ENCODE measurements at regions not wholly inside any gene's neighbourhood (a gene's known extent, or its start where the extent isn't known, plus 50 kb on each side); places are given as distances from the start of the nearest gene placed in this dataset.

- WGBS (ENCODE audit: insufficient coverage) = no CpG with 5 or more reads among the region's 3 CpGs
- Histone ChIP-seq H3K4me1 (ENCODE audit: control insufficient read depth in 1 of 2, insufficient read depth in 2 of 2, low read length in 2 of 2) (no peaks in the 10 kb centered on the region), H3K4me2 (replicated peaks; ENCODE audit: extremely low read depth, low read length, poor library complexity, severe bottlenecking) (no peak overlapping the region), H3K9me3 (replicated peaks in 1 of 2; ENCODE audit: control insufficient read depth in 1 of 2, insufficient read depth in 1 of 2, low read length in 2 of 2) (peaks cover 6% of the 10 kb centered on the region in 2 donors), H3K79me2 (ENCODE audit: insufficient read depth, low read length) (no peaks in the 10 kb centered on the region), H4K20me1 (ENCODE audit: insufficient read depth, low read length) (no peaks in the 10 kb centered on the region), H2AFZ (ENCODE audit: insufficient read depth, low read depth, low read length, poor library complexity, severe bottlenecking) (no peak overlapping the region), H3K27ac (ENCODE audit: low read depth in 1 of 2, low read length in 2 of 2) (no peak overlapping the region), H3K27me3 (ENCODE audit: control insufficient read depth in 2 of 2, insufficient read depth in 2 of 2, low read length in 2 of 2) (no peaks in the 10 kb centered on the region), H3K4me3 (replicated peaks in 1 of 3; ENCODE audit: low read depth in 2 of 3, low read length in 3 of 3) (no peak overlapping the region), H3K36me3 (replicated peaks in 1 of 2; ENCODE audit: control insufficient read depth in 1 of 2, insufficient read depth in 2 of 2, low read length in 2 of 2) (no peaks in the 10 kb centered on the region), H3K9ac (ENCODE audit: insufficient read depth, low read length, poor library complexity, severe bottlenecking) (no peak overlapping the region)
- H3K27me3 Mint-ChIP-seq (ENCODE audit: low read depth in 3 of 3) = peaks cover 0 to 3% (median 1%) of the 10 kb centered on the region in 3 donors
- H3K4me3 Mint-ChIP-seq = no peak overlapping the region
- H3K36me3 Mint-ChIP-seq = no peaks in the 10 kb centered on the region
- no peak for DNase-seq
- no peak for TF ChIP-seq CTCF (IDR thresholded peaks at IDR 0.05)
- no peak overlapping the region for H3K27ac Mint-ChIP-seq
- no peaks in the 10 kb centered on the region for H3K4me1 Mint-ChIP-seq
- intact Hi-C loops (cut with micrococcal nuclease) = no loop called here
- H3K9me3 Mint-ChIP-seq = peaks cover 14 to 30% (median 21%) of the 10 kb centered on the region in 7 donors
These were observed 73.2 kb upstream of the SGIP1 start for GRCh38 chr1:66460776-66461175.

- no peaks in the 10 kb centered on the region for H3K4me1 ChIP-seq (ENCODE audit: control insufficient read depth in 1 of 2, insufficient read depth in 2 of 2, low read length in 2 of 2)
- no peaks in the 10 kb centered on the region for H3K79me2 ChIP-seq (ENCODE audit: insufficient read depth, low read length)
- H3K36me3 ChIP-seq (replicated peaks in 1 of 2; ENCODE audit: control insufficient read depth in 1 of 2, insufficient read depth in 2 of 2, low read length in 2 of 2) = no peaks in the 10 kb centered on the region
- H3K27me3 ChIP-seq (ENCODE audit: control insufficient read depth in 2 of 2, insufficient read depth in 2 of 2, low read length in 2 of 2) = no peaks in the 10 kb centered on the region
- no peaks in the 10 kb centered on the region for H4K20me1 ChIP-seq (ENCODE audit: insufficient read depth, low read length)
- H3K9me3 ChIP-seq (replicated peaks in 1 of 2; ENCODE audit: control insufficient read depth in 1 of 2, insufficient read depth in 1 of 2, low read length in 2 of 2) = peaks cover 6% of the 10 kb centered on the region in 2 donors
- Mint-ChIP-seq H3K4me3 (no peak overlapping the region), H3K9me3 (peaks cover 14 to 27% (median 22%) of the 10 kb centered on the region in 7 donors), H3K27me3 (ENCODE audit: low read depth in 3 of 3) (peaks cover 0 to 3% (median 0%) of the 10 kb centered on the region in 3 donors), H3K4me1 (no peaks in the 10 kb centered on the region), H3K36me3 (no peaks in the 10 kb centered on the region), H3K27ac (no peak overlapping the region)
- no peak for DNase-seq
- intact Hi-C loops (cut with micrococcal nuclease) = no loop called here
- TF ChIP-seq CTCF (IDR thresholded peaks at IDR 0.05) = no peak
- H2AFZ ChIP-seq (ENCODE audit: insufficient read depth, low read depth, low read length, poor library complexity, severe bottlenecking) = no peak overlapping the region
- H3K4me3 ChIP-seq (replicated peaks in 1 of 3; ENCODE audit: low read depth in 2 of 3, low read length in 3 of 3) = no peak overlapping the region
- no peak overlapping the region for H3K27ac ChIP-seq (ENCODE audit: low read depth in 1 of 2, low read length in 2 of 2)
- no CpG with 5 or more reads among the region's 2 CpGs for WGBS (ENCODE audit: insufficient coverage)
- no peak overlapping the region for H3K4me2 ChIP-seq (replicated peaks; ENCODE audit: extremely low read depth, low read length, poor library complexity, severe bottlenecking)
- no peak overlapping the region for H3K9ac ChIP-seq (ENCODE audit: insufficient read depth, low read length, poor library complexity, severe bottlenecking)
These were observed 71.6 kb upstream of the SGIP1 start for GRCh38 chr1:66462313-66462712.
